ENCODE measurements at regions not wholly inside any gene's neighbourhood (a gene's known extent, or its start where the extent isn't known, plus 50 kb on each side); places are given as distances from the start of the nearest gene placed in this dataset.

DNA sequence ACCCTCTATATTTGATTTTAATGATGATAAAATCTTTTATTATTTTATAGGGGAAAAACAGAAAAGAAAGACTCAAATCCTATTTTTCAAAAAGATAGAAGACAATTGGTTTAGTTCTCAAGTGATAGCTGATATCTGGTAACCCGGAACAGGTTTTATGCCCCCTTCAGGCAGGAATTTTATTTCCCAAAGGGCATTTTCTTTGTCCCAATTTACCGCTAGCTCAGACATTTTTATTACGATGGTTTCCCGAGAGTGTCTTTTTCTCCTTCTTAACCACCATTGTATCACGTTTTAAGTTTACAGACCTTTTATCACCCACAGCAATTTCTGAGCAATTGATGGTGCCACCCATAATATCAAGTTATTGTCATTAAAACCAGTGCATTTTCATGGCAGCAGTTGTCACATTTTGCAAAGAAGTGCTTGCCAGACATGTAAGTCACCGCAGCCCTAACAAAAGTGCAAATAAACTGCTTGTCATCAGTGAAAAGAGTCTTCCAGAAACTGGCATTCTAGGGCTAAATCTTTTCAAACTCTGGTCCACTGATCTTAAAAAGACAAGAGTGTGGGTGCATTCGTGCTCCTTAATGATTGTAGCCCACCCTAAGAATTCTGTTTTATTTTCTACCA lies 204.8 kb upstream of the VCX start:
- no peak overlapping the region for H3K9ac ChIP-seq (ENCODE audit: low read length)
- H4K20me1 ChIP-seq (ENCODE audit: low read depth, low read length) = no peaks in the 10 kb centered on the region
- H3K9me3 ChIP-seq (ENCODE audit: insufficient read depth, low read length) = no peaks in the 10 kb centered on the region
- H2AFZ ChIP-seq (ENCODE audit: low read depth, low read length, severe bottlenecking) = no peak overlapping the region
- H3K4me2 ChIP-seq (ENCODE audit: low read depth, low read length, poor library complexity, severe bottlenecking) = no peak overlapping the region
- TF ChIP-seq CTCF (IDR thresholded peaks at IDR 0.05; ENCODE audit: insufficient read depth, low read length, poor library complexity, severe bottlenecking) (no peak), EZH2phosphoT487 (conservative IDR thresholded peaks at IDR 0.05; ENCODE audit: low read length) (no peak)
- no peak overlapping the region for H3K27ac ChIP-seq (ENCODE audit: low read depth, low read length)
- no peak overlapping the region for H3K4me3 ChIP-seq (ENCODE audit: insufficient read depth, low read length, poor library complexity, severe bottlenecking)
- no peaks in the 10 kb centered on the region for H3K79me2 ChIP-seq (ENCODE audit: insufficient read depth, low read length)
- H3K9me2 ChIP-seq (replicated peaks; ENCODE audit: insufficient read depth, low read length) = no peaks in the 10 kb centered on the region
- no peaks in the 10 kb centered on the region for H3K36me3 ChIP-seq (ENCODE audit: low read length)
- no peaks in the 10 kb centered on the region for H3K27me3 ChIP-seq (ENCODE audit: low read length)
- H3F3A ChIP-seq (ENCODE audit: insufficient read depth) = no peaks in the 10 kb centered on the region

DNA sequence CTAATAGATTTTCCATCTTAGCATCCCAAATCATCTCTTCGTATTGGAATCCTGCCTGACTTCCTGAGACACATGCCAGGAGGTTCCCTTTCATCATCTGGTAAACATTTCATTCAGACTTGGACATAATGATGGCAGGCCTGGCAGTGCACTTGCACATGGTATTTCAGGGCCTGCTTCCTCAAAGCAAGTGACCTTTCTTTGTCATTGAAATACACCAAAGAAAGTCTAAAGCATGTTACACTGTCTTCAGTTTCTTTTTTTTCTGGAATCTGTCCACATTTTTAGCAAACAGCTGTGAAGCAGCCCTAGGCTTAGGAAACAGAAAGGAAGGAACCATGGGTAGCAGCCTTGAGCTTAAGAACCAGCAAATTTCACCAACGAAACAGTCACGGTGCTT lies 205.9 kb upstream of the VCX start:
- Histone ChIP-seq H3K4me2 (ENCODE audit: low read depth, low read length, poor library complexity, severe bottlenecking) (no peak overlapping the region), H3K9me3 (ENCODE audit: insufficient read depth, low read length) (no peaks in the 10 kb centered on the region)
- no peak for TF ChIP-seq EZH2phosphoT487 (conservative IDR thresholded peaks at IDR 0.05; ENCODE audit: low read length)
- no peak for TF ChIP-seq CTCF (IDR thresholded peaks at IDR 0.05; ENCODE audit: insufficient read depth, low read length, poor library complexity, severe bottlenecking)

GRCh38 chrX:7635604-7636003 lies 207.4 kb upstream of the VCX start:
- Histone ChIP-seq H3K36me3 (ENCODE audit: low read length) (no peaks in the 10 kb centered on the region), H3K27ac (ENCODE audit: low read depth, low read length) (no peak overlapping the region), H3K9me3 (ENCODE audit: insufficient read depth, low read length) (no peaks in the 10 kb centered on the region), H3K9me2 (replicated peaks; ENCODE audit: insufficient read depth, low read length) (no peaks in the 10 kb centered on the region), H2AFZ (ENCODE audit: low read depth, low read length, severe bottlenecking) (no peak overlapping the region), H3K27me3 (ENCODE audit: low read length) (no peaks in the 10 kb centered on the region), H3K79me2 (ENCODE audit: insufficient read depth, low read length) (no peaks in the 10 kb centered on the region), H3F3A (ENCODE audit: insufficient read depth) (no peaks in the 10 kb centered on the region), H4K20me1 (ENCODE audit: low read depth, low read length) (no peaks in the 10 kb centered on the region), H3K4me2 (ENCODE audit: low read depth, low read length, poor library complexity, severe bottlenecking) (no peak overlapping the region), H3K9ac (ENCODE audit: low read length) (no peak overlapping the region), H3K4me3 (ENCODE audit: insufficient read depth, low read length, poor library complexity, severe bottlenecking) (no peak overlapping the region)
- TF ChIP-seq CTCF (IDR thresholded peaks at IDR 0.05; ENCODE audit: insufficient read depth, low read length, poor library complexity, severe bottlenecking) (no peak), EZH2phosphoT487 (conservative IDR thresholded peaks at IDR 0.05; ENCODE audit: low read length) (no peak)

More for the DNA sequence above, 205.9 kb upstream of the VCX start:
- Histone ChIP-seq H3K9ac (ENCODE audit: low read length) (no peak overlapping the region), H4K20me1 (ENCODE audit: low read depth, low read length) (no peaks in the 10 kb centered on the region), H3K36me3 (ENCODE audit: low read length) (no peaks in the 10 kb centered on the region), H3K9me2 (replicated peaks; ENCODE audit: insufficient read depth, low read length) (no peaks in the 10 kb centered on the region), H3F3A (ENCODE audit: insufficient read depth) (no peaks in the 10 kb centered on the region), H3K27ac (ENCODE audit: low read depth, low read length) (no peak overlapping the region), H2AFZ (ENCODE audit: low read depth, low read length, severe bottlenecking) (no peak overlapping the region), H3K4me3 (ENCODE audit: insufficient read depth, low read length, poor library complexity, severe bottlenecking) (no peak overlapping the region), H3K27me3 (ENCODE audit: low read length) (no peaks in the 10 kb centered on the region), H3K79me2 (ENCODE audit: insufficient read depth, low read length) (no peaks in the 10 kb centered on the region)

Data from SU-DHL-6 (cell line).